Spleen (tissue), 11 donors: ENCODE measurements at regions not wholly inside any gene's neighbourhood (a gene's known extent, or its start where the extent isn't known, plus 50 kb on each side); places are given as distances from the start of the nearest gene placed in this dataset.

ENCODE experiments used
- DNase-seq: peaks from one replicate; pipeline ENCODE4 v3.0.0-alpha.2; 2020
- H3K27ac ChIP-seq, 8 donors: fragments of 200-600 bp; sonication (generic) in 7 of 8; 1 replicate in 4 of 8; 2 replicates in 4 of 8; pipeline versions ENCODE4 v1.5.0 to v1.8.0; 2016 to 2021; ENCODE audit warnings: inconsistent platforms in 4 of 8, mild to moderate bottlenecking in 4 of 8, moderate library complexity in 1 of 8
- H3K27me3 ChIP-seq, 7 donors: fragments of 200-600 bp; sonication (generic) in 6 of 7; replicated peaks in 1 of 7; 1 replicate in 4 of 7; 2 replicates in 3 of 7; pipeline versions ENCODE4 v1.5.0 to v1.8.0; 2016 to 2021; ENCODE audit warnings: inconsistent platforms in 3 of 7, mild to moderate bottlenecking in 1 of 7
- H3K36me3 ChIP-seq, 6 donors: fragments of 200-600 bp; sonication (generic) in 5 of 6; 1 replicate in 4 of 6; 2 replicates in 2 of 6; pipeline versions ENCODE4 v1.5.0 to v1.8.0; 2016 to 2021; ENCODE audit warnings: inconsistent platforms in 2 of 6
- H3K4me1 ChIP-seq, 6 donors: fragments of 200-600 bp; sonication (generic) in 5 of 6; 1 replicate in 3 of 6; 2 replicates in 3 of 6; pipeline versions ENCODE4 v1.5.0 to v1.8.0; 2016 to 2021; ENCODE audit warnings: inconsistent platforms in 3 of 6
- H3K4me3 ChIP-seq, 8 donors: fragments of 200-600 bp; sonication (generic) in 7 of 8; 1 replicate in 4 of 8; 2 replicates in 4 of 8; pipeline versions ENCODE4 v1.5.0 to v1.8.0; 2016 to 2021; ENCODE audit warnings: inconsistent platforms in 4 of 8, mild to moderate bottlenecking in 4 of 8, moderate library complexity in 2 of 8
- H3K9me3 ChIP-seq, 8 donors: fragments of 200-600 bp; sonication (generic) in 7 of 8; 1 replicate in 4 of 8; 2 replicates in 4 of 8; pipeline versions ENCODE4 v1.5.0 to v1.8.0; 2016 to 2021; ENCODE audit warnings: inconsistent platforms in 4 of 8
- CTCF ChIP-seq, 11 experiments: fragments of 200-600 bp in 7 of 11; fragments of 450-650 bp in 4 of 11; sonication (generic) in 4 of 11; IDR thresholded peaks in 8 of 11; conservative IDR thresholded peaks in 3 of 11; 1 replicate in 7 of 11; 2 replicates in 4 of 11; pipeline versions ENCODE4 v1.4.0 to v1.8.0; 2016 to 2021; ENCODE audit warnings: antibody characterized with exemption in 11 of 11, inconsistent platforms in 4 of 11, mild to moderate bottlenecking in 1 of 11
- POLR2A ChIP-seq, 3 donors: fragments of 450-650 bp; IDR thresholded peaks; one replicate each; pipeline ENCODE4 v1.5.1; 2017; ENCODE audit warnings: antibody characterized with exemption in 3 of 3, mild to moderate bottlenecking in 1 of 3
- POLR2AphosphoS5 ChIP-seq, 3 donors: sonication (generic); formaldehyde crosslinking; IDR thresholded peaks; one replicate each; pipeline ENCODE4 v1.5.1; 2017; ENCODE audit warnings: antibody characterized with exemption in 3 of 3
- WGBS, 5 donors: extraction: QIAGEN DNeasy Blood & Tissue Kit in 3 of 5; methylation state at CpG; one replicate each; pipeline versions ENCODE4 v1.1.5 to v1.1.7; 2013 to 2018; 5-methylcytosine and 5-hydroxymethylcytosine counted together
- intact Hi-C: fragments of 100-400 bp; cut with DNase I; formaldehyde crosslinking; loops from one replicate; pipeline ENCODE4 v1.15.0; 2023; ENCODE audit warnings: low total_unique reads
- donor health status: healthy with polysubstance abuse.
- donor health status: DM: no; HTN: no; CAD: no; lungs with moderate emphysema.
- donor health status: DM: no; HTN: no; CAD: no.
- donor health status: Bipolar disorder and iron deficiency.
- donor health status: healthy.
- donor health status: DM: no; HTN: no; CAD: no.
- donor health status: DM: yes; HTN: yes; CAD: no.

- no peak overlapping the region for H3K4me3 ChIP-seq
- H3K27me3 ChIP-seq, result no peaks in the 10 kb centered on the region
- TF ChIP-seq POLR2AphosphoS5 (IDR thresholded peaks at IDR 0.05) (no peak), CTCF (IDR thresholded peaks at IDR 0.05 in 8 of 11, conservative IDR thresholded peaks at IDR 0.05 in 3 of 11) (no peak)
- intact Hi-C loops, result no loop called here
- no peaks in the 10 kb centered on the region for H3K9me3 ChIP-seq
- WGBS, 5 donors, result 93 to 97% (median 96%) methylated on average over 20 of the region's 20 CpGs
- peaks cover 0 to 6% (median 0%) of the 10 kb centered on the region in 6 donors for H3K4me1 ChIP-seq
- H3K36me3 ChIP-seq, result no peaks in the 10 kb centered on the region
- no peak for DNase-seq
- no peak overlapping the region for H3K27ac ChIP-seq
These were observed 448.8 kb downstream of the TXNL1 start for GRCh38 chr18:56189615-56190014.

GRCh38 chr18:56188529-56189275, 449.7 kb downstream of the TXNL1 start:
- TF ChIP-seq POLR2A (IDR thresholded peaks at IDR 0.05) (no peak), CTCF (IDR thresholded peaks at IDR 0.05 in 8 of 11, conservative IDR thresholded peaks at IDR 0.05 in 3 of 11) (no peak), POLR2AphosphoS5 (IDR thresholded peaks at IDR 0.05) (no peak)
- Histone ChIP-seq H3K4me1 (peaks cover 0 to 6% (median 0%) of the 10 kb centered on the region in 6 donors), H3K27me3 (no peaks in the 10 kb centered on the region), H3K4me3 (no peak overlapping the region), H3K27ac (no peak overlapping the region), H3K9me3 (no peaks in the 10 kb centered on the region), H3K36me3 (no peaks in the 10 kb centered on the region)
- intact Hi-C loops, result no loop called here
- 72 to 85% (median 76%) methylated on average over 9 of the region's 9 CpGs for WGBS, 5 donors
- no peak for DNase-seq

- Histone ChIP-seq H3K4me1 (peaks cover 0 to 6% (median 0%) of the 10 kb centered on the region in 6 donors), H3K4me3 (no peak overlapping the region), H3K27me3 (no peaks in the 10 kb centered on the region), H3K9me3 (peaks cover 0 to 11% (median 4%) of the 10 kb centered on the region in 8 donors), H3K36me3 (no peaks in the 10 kb centered on the region), H3K27ac (no peak overlapping the region)
- no peak for TF ChIP-seq CTCF (IDR thresholded peaks at IDR 0.05 in 8 of 11, conservative IDR thresholded peaks at IDR 0.05 in 3 of 11)
- no peak for TF ChIP-seq POLR2A (IDR thresholded peaks at IDR 0.05)
- TF ChIP-seq POLR2AphosphoS5 (IDR thresholded peaks at IDR 0.05), result no peak
- 62 to 82% (median 75%) methylated on average over 2 of the region's 2 CpGs for WGBS, 5 donors
- intact Hi-C loops, result no loop called here
- no peak for DNase-seq
These were observed 452.1 kb downstream of the TXNL1 start for GRCh38 chr18:56186319-56186718.

GRCh38 chr18:56185126-56185525, 453.3 kb downstream of the TXNL1 start:
- Histone ChIP-seq H3K4me1 (peaks cover 0 to 6% (median 0%) of the 10 kb centered on the region in 6 donors), H3K27ac (no peak overlapping the region), H3K4me3 (no peak overlapping the region), H3K9me3 (peaks cover 0 to 11% (median 4%) of the 10 kb centered on the region in 8 donors), H3K36me3 (no peaks in the 10 kb centered on the region), H3K27me3 (no peaks in the 10 kb centered on the region)
- DNase-seq, result no peak
- TF ChIP-seq CTCF (IDR thresholded peaks at IDR 0.05 in 8 of 11, conservative IDR thresholded peaks at IDR 0.05 in 3 of 11) (no peak), POLR2AphosphoS5 (IDR thresholded peaks at IDR 0.05) (no peak), POLR2A (IDR thresholded peaks at IDR 0.05) (no peak)
- intact Hi-C loops, result no loop called here
- WGBS, 5 donors, result 88 to 96% (median 93%) methylated on average over 5 of the region's 5 CpGs
